Neural progenitor cell (in vitro differentiated cells): ENCODE measurements at regions not wholly inside any gene's neighbourhood (a gene's known extent, or its start where the extent isn't known, plus 50 kb on each side); places are given as distances from the start of the nearest gene placed in this dataset.

Experiments
- DNase-seq: peaks from one replicate; pipeline ENCODE4 v3.0.0-alpha.2; 2016; ENCODE audit warnings: low spot score
- H2AFZ ChIP-seq: fragments of 200-600 bp; sonication (generic); replicated peaks from 2 replicates; pipeline ENCODE4 v1.6.1; 2016; ENCODE audit warnings: antibody characterized with exemption
- H3F3A ChIP-seq: fragments of 200-600 bp; sonication (generic); 2 replicates; pipeline ENCODE4 v1.6.1; 2016; ENCODE audit warnings: antibody characterized with exemption, low read depth
- H3K27ac ChIP-seq: fragments of 200-600 bp; sonication (generic); 2 replicates; pipeline ENCODE4 v1.5.1; 2016; ENCODE audit warnings: mild to moderate bottlenecking
- H3K27me3 ChIP-seq: fragments of 200-600 bp; sonication (generic); 2 replicates; pipeline ENCODE4 v1.6.1; 2016; ENCODE audit warnings: mild to moderate bottlenecking, moderate library complexity
- H3K36me3 ChIP-seq: fragments of 200-600 bp; sonication (generic); 2 replicates; pipeline ENCODE4 v1.5.1; 2016
- H3K4me1 ChIP-seq: fragments of 200-600 bp; sonication (generic); 2 replicates; pipeline ENCODE4 v1.6.1; 2016; ENCODE audit warnings: mixed run types
- H3K4me2 ChIP-seq: fragments of 200-600 bp; sonication (generic); 2 replicates; pipeline ENCODE4 v1.6.1; 2016
- H3K4me3 ChIP-seq: fragments of 200-600 bp; sonication (generic); 2 replicates; pipeline ENCODE4 v1.5.1; 2016
- H3K79me2 ChIP-seq: fragments of 200-600 bp; sonication (generic); 2 replicates; pipeline ENCODE4 v1.6.1; 2016; ENCODE audit warnings: low read depth
- H3K9ac ChIP-seq: fragments of 200-600 bp; sonication (generic); 2 replicates; pipeline ENCODE4 v1.6.1; 2016
- H3K9me3 ChIP-seq: fragments of 200-600 bp; sonication (generic); 2 replicates; pipeline ENCODE4 v1.5.1; 2016; ENCODE audit warnings: low read depth
- H4K20me1 ChIP-seq: fragments of 200-600 bp; sonication (generic); 2 replicates; pipeline ENCODE4 v1.6.1; 2016; ENCODE audit warnings: low read depth
- H3K27ac Mint-ChIP-seq: 3 replicates; pipeline ENCODE4 v1.8.0; 2021; ENCODE audit warnings: mixed read lengths
- H3K27me3 Mint-ChIP-seq: 2 replicates; pipeline ENCODE4 v1.8.0; 2022; ENCODE audit warnings: low read depth, mild to moderate bottlenecking, inconsistent platforms, moderate library complexity, mixed read lengths; ENCODE audit not compliant: insufficient read depth
- H3K36me3 Mint-ChIP-seq: 3 replicates; pipeline ENCODE4 v1.8.0; 2021; ENCODE audit warnings: mixed read lengths
- H3K4me1 Mint-ChIP-seq: 3 replicates; pipeline ENCODE4 v1.8.0; 2021; ENCODE audit warnings: mixed read lengths
- H3K4me3 Mint-ChIP-seq: 3 replicates; pipeline ENCODE4 v1.8.0; 2021; ENCODE audit warnings: mild to moderate bottlenecking, moderate library complexity, mixed read lengths
- H3K9me3 Mint-ChIP-seq: 3 replicates; pipeline ENCODE4 v1.8.0; 2020; ENCODE audit warnings: mixed read lengths
- EZH2 ChIP-seq: fragments of 200-600 bp; sonication (generic); IDR thresholded peaks from 2 replicates; pipeline ENCODE4 v1.6.1; 2017; ENCODE audit warnings: antibody characterized with exemption, mild to moderate bottlenecking, moderate library complexity
- EZH2phosphoT487 ChIP-seq: fragments of 200-600 bp; sonication (generic); IDR thresholded peaks from 2 replicates; pipeline ENCODE4 v1.6.1; 2017; ENCODE audit warnings: antibody characterized with exemption
- TF ChIP-seq, protein P1 (sequence below): fragments of 200-600 bp; sonication (generic); IDR thresholded peaks from 2 replicates; pipeline ENCODE4 v1.5.1; 2017; ENCODE audit warnings: antibody characterized with exemption, mild to moderate bottlenecking

- Histone ChIP-seq H3K4me2 (no peak overlapping the region), H3K79me2 (no peaks in the 10 kb centered on the region), H3K27ac (no peak overlapping the region), H3K9ac (no peak overlapping the region), H3K27me3 (no peaks in the 10 kb centered on the region), H3K4me1 (no peaks in the 10 kb centered on the region), H4K20me1 (no peaks in the 10 kb centered on the region), H3F3A (no peaks in the 10 kb centered on the region), H3K4me3 (no peak overlapping the region), H3K9me3 (peaks cover 4% of the 10 kb centered on the region), H3K36me3 (no peaks in the 10 kb centered on the region), H2AFZ (no peak overlapping the region)
- no peaks in the 10 kb centered on the region for H3K4me1 Mint-ChIP-seq
- H3K27me3 Mint-ChIP-seq, result peaks cover 6% of the 10 kb centered on the region
- peaks cover 38% of the 10 kb centered on the region for H3K9me3 Mint-ChIP-seq
- no peak overlapping the region for H3K4me3 Mint-ChIP-seq
- no peak overlapping the region for H3K27ac Mint-ChIP-seq
- no peak for TF ChIP-seq EZH2
- TF ChIP-seq EZH2phosphoT487, result no peak
- TF ChIP-seq, protein P1, sequence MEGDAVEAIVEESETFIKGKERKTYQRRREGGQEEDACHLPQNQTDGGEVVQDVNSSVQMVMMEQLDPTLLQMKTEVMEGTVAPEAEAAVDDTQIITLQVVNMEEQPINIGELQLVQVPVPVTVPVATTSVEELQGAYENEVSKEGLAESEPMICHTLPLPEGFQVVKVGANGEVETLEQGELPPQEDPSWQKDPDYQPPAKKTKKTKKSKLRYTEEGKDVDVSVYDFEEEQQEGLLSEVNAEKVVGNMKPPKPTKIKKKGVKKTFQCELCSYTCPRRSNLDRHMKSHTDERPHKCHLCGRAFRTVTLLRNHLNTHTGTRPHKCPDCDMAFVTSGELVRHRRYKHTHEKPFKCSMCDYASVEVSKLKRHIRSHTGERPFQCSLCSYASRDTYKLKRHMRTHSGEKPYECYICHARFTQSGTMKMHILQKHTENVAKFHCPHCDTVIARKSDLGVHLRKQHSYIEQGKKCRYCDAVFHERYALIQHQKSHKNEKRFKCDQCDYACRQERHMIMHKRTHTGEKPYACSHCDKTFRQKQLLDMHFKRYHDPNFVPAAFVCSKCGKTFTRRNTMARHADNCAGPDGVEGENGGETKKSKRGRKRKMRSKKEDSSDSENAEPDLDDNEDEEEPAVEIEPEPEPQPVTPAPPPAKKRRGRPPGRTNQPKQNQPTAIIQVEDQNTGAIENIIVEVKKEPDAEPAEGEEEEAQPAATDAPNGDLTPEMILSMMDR, result no peak
- no peak for DNase-seq
- H3K36me3 Mint-ChIP-seq, result peaks cover 3% of the 10 kb centered on the region
Measured at GRCh38 chr13:19071161-19071936, 110.3 kb downstream of the TUBA3C start.

DNA sequence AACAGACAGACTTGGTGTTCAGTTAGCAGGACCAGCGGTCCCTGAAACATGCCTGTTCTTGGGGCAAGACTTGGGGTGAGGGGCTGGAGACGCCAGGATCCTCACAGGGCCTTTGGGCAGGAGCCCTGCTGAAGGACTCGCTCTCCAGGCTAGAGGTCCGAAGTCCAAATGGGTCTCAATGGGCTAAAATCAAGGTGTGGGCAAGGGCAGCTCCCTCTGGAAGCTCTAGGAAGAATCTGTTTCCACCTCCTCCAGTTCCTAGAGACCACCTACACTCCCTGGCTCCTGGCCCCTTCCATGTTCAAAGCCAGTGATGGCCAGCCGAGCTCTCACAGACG lies 111.3 kb downstream of the TUBA3C start:
- Mint-ChIP-seq H3K27me3 (peaks cover 7% of the 10 kb centered on the region), H3K36me3 (peaks cover 3% of the 10 kb centered on the region), H3K9me3 (peaks cover 41% of the 10 kb centered on the region), H3K4me1 (no peaks in the 10 kb centered on the region), H3K4me3 (no peak overlapping the region), H3K27ac (no peak overlapping the region)
- no peaks in the 10 kb centered on the region for H3K4me1 ChIP-seq
- H3K4me2 ChIP-seq, result no peak overlapping the region
- H3F3A ChIP-seq, result no peaks in the 10 kb centered on the region
- no peaks in the 10 kb centered on the region for H3K36me3 ChIP-seq
- no peak overlapping the region for H3K9ac ChIP-seq
- no peak overlapping the region for H2AFZ ChIP-seq
- peaks cover 4% of the 10 kb centered on the region for H3K9me3 ChIP-seq
- no peaks in the 10 kb centered on the region for H3K79me2 ChIP-seq
- H3K27ac ChIP-seq, result no peak overlapping the region
- H4K20me1 ChIP-seq, result no peaks in the 10 kb centered on the region
- no peak for DNase-seq
- H3K4me3 ChIP-seq, result no peak overlapping the region
- TF ChIP-seq, protein P1, result no peak
- TF ChIP-seq EZH2, result no peak
- no peak for TF ChIP-seq EZH2phosphoT487
- H3K27me3 ChIP-seq, result no peaks in the 10 kb centered on the region

DNA sequence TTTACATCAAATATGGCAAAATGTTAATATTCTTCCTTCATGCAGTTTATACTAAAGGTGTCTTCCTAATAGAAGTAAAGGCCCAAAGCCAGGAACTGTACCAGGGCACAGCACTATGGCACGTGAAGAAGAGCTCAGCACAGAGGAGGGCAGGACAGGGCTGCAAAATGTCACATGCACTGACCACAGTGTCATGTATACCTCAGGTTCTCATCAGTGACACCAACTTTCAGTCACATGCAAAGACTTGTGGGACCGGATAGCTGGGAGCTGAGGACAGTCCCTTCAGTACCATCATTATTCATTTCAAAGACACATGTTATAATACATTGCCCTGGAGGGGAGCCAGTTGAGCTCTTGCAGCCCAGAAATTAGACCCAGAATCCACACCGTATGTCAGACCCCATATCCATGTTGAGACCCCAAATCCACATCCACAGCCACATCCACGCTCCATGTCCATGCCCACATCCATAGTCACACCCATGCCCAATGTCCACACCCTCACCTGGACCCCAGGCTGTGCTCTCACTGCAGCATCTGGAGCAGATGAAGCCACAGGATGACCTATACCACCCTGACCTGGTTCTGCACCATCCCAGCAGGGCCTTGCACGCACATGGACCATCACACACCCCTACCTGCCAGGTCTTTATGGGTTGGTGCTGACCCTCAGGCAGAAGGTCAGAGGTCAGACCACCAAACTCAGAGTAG lies 111.8 kb downstream of the TUBA3C start:
- Histone ChIP-seq H2AFZ (no peak overlapping the region), H3K36me3 (no peaks in the 10 kb centered on the region), H3K27ac (no peak overlapping the region), H3F3A (no peaks in the 10 kb centered on the region), H3K27me3 (no peaks in the 10 kb centered on the region), H3K79me2 (no peaks in the 10 kb centered on the region), H4K20me1 (no peaks in the 10 kb centered on the region), H3K4me2 (no peak overlapping the region), H3K9ac (no peak overlapping the region), H3K4me1 (no peaks in the 10 kb centered on the region), H3K4me3 (no peak overlapping the region), H3K9me3 (peaks cover 4% of the 10 kb centered on the region)
- Mint-ChIP-seq H3K4me1 (no peaks in the 10 kb centered on the region), H3K27me3 (peaks cover 7% of the 10 kb centered on the region), H3K27ac (no peak overlapping the region), H3K4me3 (no peak overlapping the region), H3K9me3 (peaks cover 41% of the 10 kb centered on the region), H3K36me3 (peaks cover 3% of the 10 kb centered on the region)
- TF ChIP-seq, protein P1, result no peak
- no peak for TF ChIP-seq EZH2
- no peak for TF ChIP-seq EZH2phosphoT487
- DNase-seq, result no peak
